ENCODE measurements at regions not wholly inside any gene's neighbourhood (a gene's known extent, or its start where the extent isn't known, plus 50 kb on each side); places are given as distances from the start of the nearest gene placed in this dataset.

DNA sequence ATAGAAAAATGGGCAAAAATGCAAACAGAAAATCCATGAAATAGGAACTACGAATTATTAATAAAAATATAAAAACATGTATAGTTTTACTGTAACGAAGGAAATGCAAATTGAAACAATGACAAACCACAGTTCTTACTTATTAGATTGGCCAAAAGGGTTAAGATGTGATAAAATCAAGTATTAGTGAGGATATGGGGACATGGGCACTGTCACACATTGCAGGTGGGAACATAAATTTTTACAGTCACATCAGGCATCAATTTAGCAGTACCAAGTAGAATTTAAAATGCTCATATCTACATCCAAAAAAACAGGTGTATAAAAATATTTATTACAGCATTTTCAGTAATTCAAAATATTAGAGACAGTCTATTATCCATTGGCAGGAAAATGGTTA is 353.2 kb upstream of the API5 start:
- H3K9ac ChIP-seq (ENCODE audit: low read length), result no peak overlapping the region
- TF ChIP-seq EZH2 (IDR thresholded peaks at IDR 0.05; ENCODE audit: borderline replicate concordance, insufficient read depth, low read length, poor library complexity, severe bottlenecking), result no peak
- no peaks in the 10 kb centered on the region for H3K27me3 ChIP-seq (ENCODE audit: insufficient read depth, low read depth, low read length)
- H3K79me2 ChIP-seq (replicated peaks; ENCODE audit: insufficient read depth, low read length), result no peaks in the 10 kb centered on the region
- H3K36me3 ChIP-seq (ENCODE audit: insufficient read depth, low read length), result no peaks in the 10 kb centered on the region
- H3F3A ChIP-seq (ENCODE audit: insufficient read depth, low read length, poor library complexity, severe bottlenecking), result no peaks in the 10 kb centered on the region
- H4K20me1 ChIP-seq (ENCODE audit: insufficient read depth), result no peaks in the 10 kb centered on the region
- H3K9me3 ChIP-seq (ENCODE audit: low read length), result no peaks in the 10 kb centered on the region
- H2AFZ ChIP-seq (ENCODE audit: low read depth, low read length), result no peak overlapping the region
- H3K4me3 ChIP-seq (ENCODE audit: low read length), result no peak overlapping the region
- no peaks in the 10 kb centered on the region for H3K9me2 ChIP-seq (ENCODE audit: insufficient read depth, low read length)
- H3K4me2 ChIP-seq (ENCODE audit: low read length), result no peak overlapping the region
- no peak overlapping the region for H3K27ac ChIP-seq (ENCODE audit: low read length)

DNA sequence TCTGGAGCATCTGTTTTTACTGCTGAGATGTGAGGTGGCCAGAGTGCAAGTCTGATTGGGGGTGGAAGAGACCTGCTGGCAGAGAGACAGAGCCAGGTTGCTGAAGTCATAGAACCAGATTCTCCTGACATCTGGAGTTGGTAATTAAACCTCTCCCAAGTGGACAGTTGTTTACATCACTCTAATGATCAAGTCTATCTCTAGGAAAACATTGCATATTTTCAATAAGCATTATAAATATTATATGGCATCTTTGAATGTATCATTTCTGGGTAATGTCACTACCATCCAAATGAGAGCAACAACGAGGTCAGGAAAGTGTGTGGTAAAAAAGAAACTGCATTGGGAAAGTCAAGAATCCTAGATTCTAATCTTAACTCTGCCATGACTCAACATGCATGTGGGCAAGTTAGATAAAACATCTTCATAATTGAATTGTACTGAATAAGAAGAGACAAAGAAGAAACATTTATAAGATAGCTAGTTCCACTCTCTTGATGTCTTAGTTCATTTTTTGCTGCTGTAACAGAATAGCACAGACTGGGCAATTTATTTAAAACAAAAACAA is 351.2 kb upstream of the API5 start:
- H3K4me2 ChIP-seq (ENCODE audit: low read length), result no peak overlapping the region
- H3K36me3 ChIP-seq (ENCODE audit: insufficient read depth, low read length), result no peaks in the 10 kb centered on the region
- H3K9ac ChIP-seq (ENCODE audit: low read length), result no peak overlapping the region
- no peaks in the 10 kb centered on the region for H3K9me2 ChIP-seq (ENCODE audit: insufficient read depth, low read length)
- H3K9me3 ChIP-seq (ENCODE audit: low read length), result no peaks in the 10 kb centered on the region
- no peaks in the 10 kb centered on the region for H3F3A ChIP-seq (ENCODE audit: insufficient read depth, low read length, poor library complexity, severe bottlenecking)
- no peaks in the 10 kb centered on the region for H4K20me1 ChIP-seq (ENCODE audit: insufficient read depth)
- no peak overlapping the region for H2AFZ ChIP-seq (ENCODE audit: low read depth, low read length)
- no peak overlapping the region for H3K27ac ChIP-seq (ENCODE audit: low read length)
- no peak overlapping the region for H3K4me3 ChIP-seq (ENCODE audit: low read length)
- H3K79me2 ChIP-seq (replicated peaks; ENCODE audit: insufficient read depth, low read length), result no peaks in the 10 kb centered on the region
- TF ChIP-seq RAD21 (conservative IDR thresholded peaks at IDR 0.05), result no peak
- no peak for TF ChIP-seq EP300 (conservative IDR thresholded peaks at IDR 0.05; ENCODE audit: poor library complexity, severe bottlenecking)
- TF ChIP-seq, protein P1, sequence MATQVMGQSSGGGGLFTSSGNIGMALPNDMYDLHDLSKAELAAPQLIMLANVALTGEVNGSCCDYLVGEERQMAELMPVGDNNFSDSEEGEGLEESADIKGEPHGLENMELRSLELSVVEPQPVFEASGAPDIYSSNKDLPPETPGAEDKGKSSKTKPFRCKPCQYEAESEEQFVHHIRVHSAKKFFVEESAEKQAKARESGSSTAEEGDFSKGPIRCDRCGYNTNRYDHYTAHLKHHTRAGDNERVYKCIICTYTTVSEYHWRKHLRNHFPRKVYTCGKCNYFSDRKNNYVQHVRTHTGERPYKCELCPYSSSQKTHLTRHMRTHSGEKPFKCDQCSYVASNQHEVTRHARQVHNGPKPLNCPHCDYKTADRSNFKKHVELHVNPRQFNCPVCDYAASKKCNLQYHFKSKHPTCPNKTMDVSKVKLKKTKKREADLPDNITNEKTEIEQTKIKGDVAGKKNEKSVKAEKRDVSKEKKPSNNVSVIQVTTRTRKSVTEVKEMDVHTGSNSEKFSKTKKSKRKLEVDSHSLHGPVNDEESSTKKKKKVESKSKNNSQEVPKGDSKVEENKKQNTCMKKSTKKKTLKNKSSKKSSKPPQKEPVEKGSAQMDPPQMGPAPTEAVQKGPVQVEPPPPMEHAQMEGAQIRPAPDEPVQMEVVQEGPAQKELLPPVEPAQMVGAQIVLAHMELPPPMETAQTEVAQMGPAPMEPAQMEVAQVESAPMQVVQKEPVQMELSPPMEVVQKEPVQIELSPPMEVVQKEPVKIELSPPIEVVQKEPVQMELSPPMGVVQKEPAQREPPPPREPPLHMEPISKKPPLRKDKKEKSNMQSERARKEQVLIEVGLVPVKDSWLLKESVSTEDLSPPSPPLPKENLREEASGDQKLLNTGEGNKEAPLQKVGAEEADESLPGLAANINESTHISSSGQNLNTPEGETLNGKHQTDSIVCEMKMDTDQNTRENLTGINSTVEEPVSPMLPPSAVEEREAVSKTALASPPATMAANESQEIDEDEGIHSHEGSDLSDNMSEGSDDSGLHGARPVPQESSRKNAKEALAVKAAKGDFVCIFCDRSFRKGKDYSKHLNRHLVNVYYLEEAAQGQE (IDR thresholded peaks at IDR 0.05; ENCODE audit: borderline replicate concordance), result no peak
- TF ChIP-seq TAF1 (IDR thresholded peaks at IDR 0.05; ENCODE audit: low read depth), result no peak
- TF ChIP-seq POLR2AphosphoS5 (IDR thresholded peaks at IDR 0.05), result no peak
- no peak for TF ChIP-seq MXI1 (conservative IDR thresholded peaks at IDR 0.05; ENCODE audit: poor library complexity, severe bottlenecking)
- TF ChIP-seq, protein P2, sequence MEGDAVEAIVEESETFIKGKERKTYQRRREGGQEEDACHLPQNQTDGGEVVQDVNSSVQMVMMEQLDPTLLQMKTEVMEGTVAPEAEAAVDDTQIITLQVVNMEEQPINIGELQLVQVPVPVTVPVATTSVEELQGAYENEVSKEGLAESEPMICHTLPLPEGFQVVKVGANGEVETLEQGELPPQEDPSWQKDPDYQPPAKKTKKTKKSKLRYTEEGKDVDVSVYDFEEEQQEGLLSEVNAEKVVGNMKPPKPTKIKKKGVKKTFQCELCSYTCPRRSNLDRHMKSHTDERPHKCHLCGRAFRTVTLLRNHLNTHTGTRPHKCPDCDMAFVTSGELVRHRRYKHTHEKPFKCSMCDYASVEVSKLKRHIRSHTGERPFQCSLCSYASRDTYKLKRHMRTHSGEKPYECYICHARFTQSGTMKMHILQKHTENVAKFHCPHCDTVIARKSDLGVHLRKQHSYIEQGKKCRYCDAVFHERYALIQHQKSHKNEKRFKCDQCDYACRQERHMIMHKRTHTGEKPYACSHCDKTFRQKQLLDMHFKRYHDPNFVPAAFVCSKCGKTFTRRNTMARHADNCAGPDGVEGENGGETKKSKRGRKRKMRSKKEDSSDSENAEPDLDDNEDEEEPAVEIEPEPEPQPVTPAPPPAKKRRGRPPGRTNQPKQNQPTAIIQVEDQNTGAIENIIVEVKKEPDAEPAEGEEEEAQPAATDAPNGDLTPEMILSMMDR (IDR thresholded peaks at IDR 0.05; ENCODE audit: poor library complexity, severe bottlenecking), result no peak
- TF ChIP-seq EZH2 (IDR thresholded peaks at IDR 0.05; ENCODE audit: borderline replicate concordance, insufficient read depth, low read length, poor library complexity, severe bottlenecking), result no peak
- TF ChIP-seq SMC3 (conservative IDR thresholded peaks at IDR 0.05; ENCODE audit: poor library complexity), result no peak
- H3K27me3 ChIP-seq (ENCODE audit: insufficient read depth, low read depth, low read length), result no peaks in the 10 kb centered on the region
